ENCODE measurements at regions not wholly inside any gene's neighbourhood (a gene's known extent, or its start where the extent isn't known, plus 50 kb on each side); places are given as distances from the start of the nearest gene placed in this dataset.

DNA sequence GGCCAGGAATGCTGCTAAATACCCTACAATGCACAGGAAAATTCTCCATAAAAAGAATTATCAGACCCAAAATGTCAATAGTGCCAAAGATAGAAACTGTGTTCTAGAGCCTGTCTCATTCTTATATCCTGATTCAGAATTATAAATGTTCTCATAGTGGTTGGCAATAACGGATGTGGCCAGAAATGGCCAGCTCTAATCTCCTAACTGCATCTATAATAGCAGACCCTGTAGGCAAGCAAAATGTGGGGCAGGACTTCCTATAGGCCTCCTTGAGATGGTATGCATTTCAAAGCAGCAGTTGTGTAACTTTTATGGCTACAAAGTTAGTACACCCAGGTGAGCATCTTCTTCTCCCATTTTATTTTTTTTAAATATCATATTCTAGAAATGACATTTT lies 95.9 kb upstream of the SGIP1 start:
- ATAC-seq (ENCODE audit: low read depth) (no peak), DNase-seq (no peak)
- H2AFZ ChIP-seq (ENCODE audit: insufficient read depth, low read depth, low read length, poor library complexity, severe bottlenecking), result no peak overlapping the region
- no peak overlapping the region for H3K4me3 ChIP-seq (ENCODE audit: control extremely low read depth in 1 of 5, extremely low read depth in 1 of 5, insufficient read depth in 1 of 5, low read depth in 2 of 5, low read length in 4 of 5)
- H3K9me3 Mint-ChIP-seq (ENCODE audit: insufficient read depth), result peaks cover 3% of the 10 kb centered on the region
- H3K4me1 ChIP-seq (ENCODE audit: control insufficient read depth in 2 of 2, insufficient read depth in 2 of 2, low read length in 2 of 2), result peaks cover 20 to 21% of the 10 kb centered on the region in 2 donors
- H3K9me3 ChIP-seq (ENCODE audit: control extremely low read depth in 1 of 3, control insufficient read depth in 2 of 3, insufficient read depth in 1 of 3, low read length in 2 of 3), result no peaks in the 10 kb centered on the region
- no peak overlapping the region for H3K4me3 Mint-ChIP-seq
- H3K27me3 ChIP-seq (replicated peaks in 1 of 4; ENCODE audit: control extremely low read depth in 1 of 4, control insufficient read depth in 3 of 4, insufficient read depth in 4 of 4, low read length in 3 of 4), result no peaks in the 10 kb centered on the region
- H3K4me1 Mint-ChIP-seq, result peaks cover 34% of the 10 kb centered on the region
- intact Hi-C loops (cut with micrococcal nuclease), result loop anchor here (2.0 kb wide), 2 partner anchors 35 to 155 kb away; no protein-coding TSS in a partner anchor
- TF ChIP-seq EZH2 (IDR thresholded peaks at IDR 0.05; ENCODE audit: borderline replicate concordance, insufficient read depth, low read depth, low read length, poor library complexity, severe bottlenecking), result no peak
- H3K9ac ChIP-seq (ENCODE audit: low read length), result no peak overlapping the region
- no peaks in the 10 kb centered on the region for H4K20me1 ChIP-seq (ENCODE audit: control insufficient read depth, insufficient read depth, low read length, poor library complexity, severe bottlenecking)
- H3K27ac ChIP-seq (ENCODE audit: low read length in 2 of 2), result no peak overlapping the region
- no peak overlapping the region for H3K4me2 ChIP-seq (replicated peaks; ENCODE audit: low read depth, low read length, poor library complexity, severe bottlenecking)
- no CpG with 5 or more reads among the region's 1 CpG for WGBS (ENCODE audit: insufficient coverage)
- POLR2A ChIA-PET, result no interaction called here
- H3K79me2 ChIP-seq (ENCODE audit: control insufficient read depth, insufficient read depth, low read length), result no peaks in the 10 kb centered on the region
- CTCF ChIA-PET, result interaction anchor here (1.0 to 8.3 kb wide), 9 partner anchors 6 to 188 kb away, joined by 3 to 91 read pairs (median 13); no protein-coding TSS in a partner anchor
- no peak overlapping the region for H3K27ac Mint-ChIP-seq
- no peaks in the 10 kb centered on the region for H3K36me3 ChIP-seq (replicated peaks in 1 of 2; ENCODE audit: control extremely low read depth in 1 of 2, control insufficient read depth in 1 of 2, extremely low read depth in 1 of 2, insufficient read depth in 2 of 2, low read length in 1 of 2)
- no peaks in the 10 kb centered on the region for H3K27me3 Mint-ChIP-seq

DNA sequence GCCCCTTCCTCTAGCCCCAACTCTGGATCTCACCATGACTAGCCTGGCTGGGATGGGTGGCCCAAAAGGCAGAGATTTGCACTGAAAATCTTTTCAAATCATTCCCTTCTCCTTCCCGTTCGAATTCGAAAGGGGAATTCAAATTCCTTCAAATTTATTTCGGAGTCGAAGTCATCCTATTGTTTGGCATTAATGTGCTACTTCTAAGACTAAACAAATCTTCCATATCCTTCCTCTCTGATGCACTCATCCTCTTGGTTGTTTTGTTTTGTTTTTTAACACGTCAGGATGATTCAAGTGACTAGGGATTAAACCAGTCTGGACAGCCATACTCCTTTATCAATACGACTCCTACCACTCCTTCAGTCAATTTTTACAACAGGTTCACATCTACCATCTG lies 95.5 kb upstream of the SGIP1 start:
- Mint-ChIP-seq H3K9me3 (ENCODE audit: insufficient read depth) (peaks cover 3% of the 10 kb centered on the region), H3K4me1 (peaks cover 36% of the 10 kb centered on the region), H3K27ac (peak overlapping the region; percentile 61), H3K4me3 (peak overlapping the region; percentile 51), H3K27me3 (no peaks in the 10 kb centered on the region)
- peak overlapping the region; percentile 48 for H3K4me2 ChIP-seq (replicated peaks; ENCODE audit: low read depth, low read length, poor library complexity, severe bottlenecking)
- DNase-seq (no peak), ATAC-seq (ENCODE audit: low read depth) (no peak)
- peak overlapping the region; percentile 3 for H3K9ac ChIP-seq (ENCODE audit: low read length)
- no peaks in the 10 kb centered on the region for H3K27me3 ChIP-seq (replicated peaks in 1 of 4; ENCODE audit: control extremely low read depth in 1 of 4, control insufficient read depth in 3 of 4, insufficient read depth in 4 of 4, low read length in 3 of 4)
- H3K36me3 ChIP-seq (replicated peaks in 1 of 2; ENCODE audit: control extremely low read depth in 1 of 2, control insufficient read depth in 1 of 2, extremely low read depth in 1 of 2, insufficient read depth in 2 of 2, low read length in 1 of 2), result no peaks in the 10 kb centered on the region
- intact Hi-C loops (cut with micrococcal nuclease), result loop anchor here (2.0 kb wide), 2 partner anchors 36 to 156 kb away; no protein-coding TSS in a partner anchor
- H3K79me2 ChIP-seq (ENCODE audit: control insufficient read depth, insufficient read depth, low read length), result no peaks in the 10 kb centered on the region
- H3K27ac ChIP-seq (ENCODE audit: low read length in 2 of 2), result peak overlapping the region in 1 of 2 donors; percentile 62
- WGBS (ENCODE audit: insufficient coverage), result 93% methylated on average over 3 of the region's 7 CpGs
- H2AFZ ChIP-seq (ENCODE audit: insufficient read depth, low read depth, low read length, poor library complexity, severe bottlenecking), result peak overlapping the region; percentile 30
- peaks cover 20 to 21% of the 10 kb centered on the region in 2 donors for H3K4me1 ChIP-seq (ENCODE audit: control insufficient read depth in 2 of 2, insufficient read depth in 2 of 2, low read length in 2 of 2)
- ChIA-PET CTCF (interaction anchor here (1.4 to 4.1 kb wide), 2 partner anchors 36 to 69 kb away, joined by 4 to 25 read pairs; no protein-coding TSS in a partner anchor), POLR2A (no interaction called here)
- TF ChIP-seq EZH2 (IDR thresholded peaks at IDR 0.05; ENCODE audit: borderline replicate concordance, insufficient read depth, low read depth, low read length, poor library complexity, severe bottlenecking), result no peak
- TF ChIP-seq, protein P1, sequence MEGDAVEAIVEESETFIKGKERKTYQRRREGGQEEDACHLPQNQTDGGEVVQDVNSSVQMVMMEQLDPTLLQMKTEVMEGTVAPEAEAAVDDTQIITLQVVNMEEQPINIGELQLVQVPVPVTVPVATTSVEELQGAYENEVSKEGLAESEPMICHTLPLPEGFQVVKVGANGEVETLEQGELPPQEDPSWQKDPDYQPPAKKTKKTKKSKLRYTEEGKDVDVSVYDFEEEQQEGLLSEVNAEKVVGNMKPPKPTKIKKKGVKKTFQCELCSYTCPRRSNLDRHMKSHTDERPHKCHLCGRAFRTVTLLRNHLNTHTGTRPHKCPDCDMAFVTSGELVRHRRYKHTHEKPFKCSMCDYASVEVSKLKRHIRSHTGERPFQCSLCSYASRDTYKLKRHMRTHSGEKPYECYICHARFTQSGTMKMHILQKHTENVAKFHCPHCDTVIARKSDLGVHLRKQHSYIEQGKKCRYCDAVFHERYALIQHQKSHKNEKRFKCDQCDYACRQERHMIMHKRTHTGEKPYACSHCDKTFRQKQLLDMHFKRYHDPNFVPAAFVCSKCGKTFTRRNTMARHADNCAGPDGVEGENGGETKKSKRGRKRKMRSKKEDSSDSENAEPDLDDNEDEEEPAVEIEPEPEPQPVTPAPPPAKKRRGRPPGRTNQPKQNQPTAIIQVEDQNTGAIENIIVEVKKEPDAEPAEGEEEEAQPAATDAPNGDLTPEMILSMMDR (IDR thresholded peaks at IDR 0.05), result no peak
- no peaks in the 10 kb centered on the region for H3K9me3 ChIP-seq (ENCODE audit: control extremely low read depth in 1 of 3, control insufficient read depth in 2 of 3, insufficient read depth in 1 of 3, low read length in 2 of 3)
- no peaks in the 10 kb centered on the region for H4K20me1 ChIP-seq (ENCODE audit: control insufficient read depth, insufficient read depth, low read length, poor library complexity, severe bottlenecking)
- peak overlapping the region in 1 of 5 experiments; percentile 17 for H3K4me3 ChIP-seq (ENCODE audit: control extremely low read depth in 1 of 5, extremely low read depth in 1 of 5, insufficient read depth in 1 of 5, low read depth in 2 of 5, low read length in 4 of 5)

Data from B cell (primary cell).